ENCODE measurements at regions not wholly inside any gene's neighbourhood (a gene's known extent, or its start where the extent isn't known, plus 50 kb on each side); places are given as distances from the start of the nearest gene placed in this dataset.

DNA sequence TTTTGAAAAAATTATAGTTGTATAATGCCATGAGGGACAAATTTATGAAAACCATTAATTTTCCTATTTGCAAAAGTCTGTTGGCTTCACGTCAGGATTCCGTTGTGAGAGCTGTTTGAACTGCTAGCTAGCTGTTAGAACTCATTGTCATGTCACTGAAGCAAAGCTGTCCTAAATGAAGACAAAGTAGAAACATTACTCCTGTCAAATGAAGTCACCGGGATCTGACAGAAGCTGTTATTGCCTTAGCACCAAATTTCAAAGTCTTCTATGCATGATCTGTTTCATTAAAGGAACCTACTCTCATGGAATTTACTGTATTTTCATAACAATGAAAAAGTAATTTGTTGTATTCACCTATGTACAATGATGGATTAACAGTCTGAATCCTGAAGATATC lies 479.8 kb downstream of the PLOD2 start:
- TF ChIP-seq CTCF (IDR thresholded peaks at IDR 0.05): no peak
- TF ChIP-seq ZFX (IDR thresholded peaks at IDR 0.05; ENCODE audit: borderline replicate concordance): no peak

All from 22Rv1 (cell line).